RCC 7860 (cell line): ENCODE measurements at regions not wholly inside any gene's neighbourhood (a gene's known extent, or its start where the extent isn't known, plus 50 kb on each side); places are given as distances from the start of the nearest gene placed in this dataset.
"Not testable (repeated sequence)": the region's sequence is repeated elsewhere in the genome, so short reads cannot be mapped to it uniquely, and the experiment has no call there.

Source experiments
- DNase-seq: peaks from one replicate; pipeline ENCODE4 v3.0.0-alpha.2; 2015; ENCODE audit warnings: low spot score
- FAIRE-seq: peaks from 2 replicates; lab custom pipeline; 2012; peaks lifted over from hg19 to GRCh38; lab: Jason Lieb, UNC

DNA sequence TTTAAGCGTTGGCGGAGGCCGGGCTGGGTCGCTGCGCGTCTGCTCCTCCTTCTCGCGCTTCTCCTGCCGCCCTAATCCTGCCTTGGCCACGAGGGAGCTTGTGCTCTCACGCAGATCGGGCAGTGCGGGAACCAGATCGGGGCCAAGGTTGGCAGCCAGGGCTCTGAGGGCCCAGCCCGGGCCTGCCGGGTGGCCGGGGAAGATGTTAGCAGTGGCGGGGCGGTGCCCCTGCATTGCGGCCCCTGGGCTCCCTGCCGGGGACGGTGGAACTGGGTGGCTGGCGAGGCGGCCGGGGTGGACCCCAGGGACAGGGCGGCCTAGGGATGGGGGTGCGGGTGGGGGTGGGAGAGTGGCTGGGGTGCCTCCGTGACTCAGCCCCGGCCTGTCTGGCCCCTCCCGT is 297.4 kb downstream of the CACNA1B start:
- not testable (repeated sequence) for DNase-seq, FAIRE-seq

DNA sequence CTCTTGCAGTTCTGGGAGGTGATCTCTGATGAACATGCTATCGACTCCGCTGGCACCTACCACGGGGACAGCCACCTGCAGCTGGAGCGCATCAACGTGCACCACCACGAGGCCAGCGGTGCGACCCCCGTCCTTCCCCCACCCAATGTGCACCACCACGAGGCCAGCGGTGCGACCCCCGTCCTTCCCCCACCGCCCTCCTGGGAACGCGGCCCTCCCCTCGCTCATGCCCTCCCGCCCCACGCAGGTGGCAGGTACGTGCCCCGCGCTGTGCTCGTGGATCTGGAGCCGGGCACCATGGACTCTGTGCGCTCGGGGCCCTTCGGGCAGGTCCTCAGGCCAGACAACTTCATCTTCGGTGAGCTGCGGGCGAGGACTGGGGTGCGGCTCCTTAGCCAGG is 297.8 kb downstream of the CACNA1B start:
- not testable (repeated sequence) for DNase-seq, FAIRE-seq

DNA sequence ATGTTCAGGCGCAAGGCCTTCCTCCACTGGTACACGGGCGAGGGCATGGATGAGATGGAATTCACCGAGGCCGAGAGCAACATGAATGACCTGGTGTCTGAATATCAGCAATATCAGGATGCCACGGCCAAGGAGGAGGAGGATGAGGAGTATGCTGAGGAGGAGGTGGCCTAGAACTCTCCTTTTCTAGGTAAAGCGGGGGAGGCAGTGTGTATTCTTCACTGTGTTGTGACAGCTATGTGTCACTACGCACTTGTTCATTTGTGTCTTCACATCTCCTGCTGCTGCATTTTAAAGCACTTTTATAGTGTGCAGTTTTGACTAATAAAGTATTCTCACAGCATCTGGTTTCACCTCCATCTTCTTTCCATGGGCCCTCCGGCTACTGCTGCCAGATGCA is 299.5 kb downstream of the CACNA1B start:
- FAIRE-seq, DNase-seq: not testable (repeated sequence)

DNA sequence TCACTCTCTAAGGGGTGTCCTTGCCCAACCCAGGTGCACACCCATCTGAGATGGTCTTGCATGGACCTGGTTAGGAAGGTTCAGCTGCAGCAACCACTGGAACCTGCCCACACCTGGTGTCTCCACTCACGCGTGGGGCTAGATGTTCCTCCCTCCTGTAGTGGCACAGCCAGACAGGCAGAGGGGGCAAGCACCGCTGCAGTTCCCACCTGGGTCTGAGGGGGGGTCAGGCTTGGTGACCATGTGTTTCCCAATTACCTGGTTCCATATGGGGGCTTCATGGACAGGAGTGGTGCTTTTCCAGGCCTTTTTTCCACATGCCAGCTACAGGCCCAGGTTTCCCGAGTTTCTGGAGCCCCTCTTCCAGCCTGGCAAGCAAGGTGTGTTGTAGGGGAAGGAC is 301.4 kb downstream of the CACNA1B start:
- DNase-seq, FAIRE-seq: not testable (repeated sequence)

DNA sequence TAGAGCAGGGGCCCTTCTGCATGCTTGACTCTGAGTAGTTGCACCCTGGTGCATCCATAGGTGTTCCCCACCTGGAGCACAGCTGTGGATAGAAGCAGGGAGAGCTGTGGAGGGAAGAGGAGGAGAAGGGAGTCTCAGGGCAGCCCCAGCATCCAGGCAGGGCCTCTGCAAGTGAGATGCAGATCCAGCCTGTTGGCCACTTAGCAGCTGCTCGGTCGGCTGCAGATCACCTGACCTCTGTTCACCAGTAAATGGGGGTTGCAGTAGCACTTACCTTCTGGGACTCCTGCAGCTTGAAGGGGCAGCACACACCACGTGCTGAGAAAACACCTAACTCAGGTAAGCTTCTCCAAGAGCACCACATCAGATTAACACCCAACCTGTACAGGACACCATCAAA is 302.1 kb downstream of the CACNA1B start:
- not testable (repeated sequence) for FAIRE-seq, DNase-seq

DNA sequence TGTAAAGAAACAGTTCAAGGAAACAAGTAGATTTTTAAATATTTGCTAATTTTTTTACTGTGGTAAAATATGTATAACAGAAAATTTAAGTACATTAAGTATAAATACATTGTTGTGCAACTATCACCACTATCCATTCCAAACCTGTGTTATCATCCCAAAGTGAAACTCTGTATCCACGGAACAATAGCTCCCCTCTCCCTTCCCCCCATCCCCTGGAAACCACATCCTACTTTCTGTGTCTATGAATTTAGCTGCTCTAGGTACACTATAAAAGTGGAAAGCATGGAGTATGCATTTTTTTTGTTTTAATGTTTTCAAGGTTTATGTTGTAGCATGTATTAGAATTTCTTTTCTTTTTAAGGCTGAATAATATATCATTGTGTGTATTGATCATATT is 304.4 kb downstream of the CACNA1B start:
- DNase-seq = not testable (repeated sequence)

DNA sequence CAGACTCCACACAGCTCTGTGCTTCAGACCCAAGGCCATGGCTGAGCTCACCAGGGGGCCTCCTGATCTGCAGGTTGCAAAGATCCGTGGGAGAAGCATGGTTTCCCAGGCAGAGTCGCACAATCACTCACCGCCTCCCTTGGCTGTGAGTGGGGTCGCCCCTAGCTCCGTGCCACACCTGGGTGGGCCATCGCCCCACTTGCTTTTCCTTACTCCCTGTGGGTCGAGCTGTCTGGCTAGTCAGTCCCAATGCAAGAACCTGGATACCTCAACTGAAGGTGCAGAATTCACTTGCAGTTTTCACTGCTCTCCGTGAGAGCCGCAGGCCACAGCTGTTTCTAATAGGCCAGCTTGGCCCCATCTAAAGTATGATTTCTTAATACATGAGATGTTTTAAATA is 319.6 kb downstream of the CACNA1B start:
- DNase-seq, FAIRE-seq: not testable (repeated sequence)

More for the DNA sequence above, 304.4 kb downstream of the CACNA1B start:
- FAIRE-seq = not testable (repeated sequence)

DNA sequence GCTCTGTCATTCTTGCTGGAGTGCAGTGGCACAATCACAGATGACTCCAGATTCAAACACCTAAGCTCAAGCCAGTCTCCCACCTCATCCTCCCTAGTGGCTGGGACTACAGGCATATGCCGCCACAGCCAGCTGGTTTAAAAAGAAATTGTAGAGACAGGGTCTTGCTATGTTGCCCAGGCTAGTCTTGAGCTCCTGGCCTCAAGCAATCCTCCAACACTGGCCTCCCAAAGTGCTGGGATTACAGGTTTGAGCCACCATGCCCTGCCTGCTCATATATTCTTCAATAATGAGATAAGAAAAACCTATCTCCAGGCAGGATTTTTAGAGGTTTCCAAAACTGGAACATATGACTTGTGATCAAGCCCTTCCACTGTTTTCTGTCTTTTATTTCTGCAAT is 321.4 kb downstream of the CACNA1B start:
- FAIRE-seq = not testable (repeated sequence)

DNA sequence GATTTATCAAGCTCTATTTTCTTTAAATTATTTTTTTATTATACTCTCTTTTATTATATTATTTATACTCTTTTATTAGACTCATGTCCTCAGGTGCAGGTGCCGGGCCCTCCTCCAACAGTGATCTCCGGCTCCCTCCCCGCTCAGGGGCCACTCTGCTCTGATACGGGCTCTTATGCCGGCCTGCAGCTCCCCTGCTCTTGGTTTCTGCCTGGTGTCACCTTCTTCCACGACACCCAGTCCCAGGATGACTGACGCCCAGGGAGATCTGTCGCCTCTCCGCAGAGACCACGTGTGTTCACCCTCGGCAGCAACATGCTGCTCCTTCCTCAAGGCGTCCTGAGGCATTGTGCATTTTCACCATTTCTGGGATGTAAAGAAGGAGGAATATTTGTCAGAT is 322.3 kb downstream of the CACNA1B start:
- DNase-seq, FAIRE-seq: not testable (repeated sequence)

More for the DNA sequence above, 321.4 kb downstream of the CACNA1B start:
- DNase-seq = not testable (repeated sequence)

DNA sequence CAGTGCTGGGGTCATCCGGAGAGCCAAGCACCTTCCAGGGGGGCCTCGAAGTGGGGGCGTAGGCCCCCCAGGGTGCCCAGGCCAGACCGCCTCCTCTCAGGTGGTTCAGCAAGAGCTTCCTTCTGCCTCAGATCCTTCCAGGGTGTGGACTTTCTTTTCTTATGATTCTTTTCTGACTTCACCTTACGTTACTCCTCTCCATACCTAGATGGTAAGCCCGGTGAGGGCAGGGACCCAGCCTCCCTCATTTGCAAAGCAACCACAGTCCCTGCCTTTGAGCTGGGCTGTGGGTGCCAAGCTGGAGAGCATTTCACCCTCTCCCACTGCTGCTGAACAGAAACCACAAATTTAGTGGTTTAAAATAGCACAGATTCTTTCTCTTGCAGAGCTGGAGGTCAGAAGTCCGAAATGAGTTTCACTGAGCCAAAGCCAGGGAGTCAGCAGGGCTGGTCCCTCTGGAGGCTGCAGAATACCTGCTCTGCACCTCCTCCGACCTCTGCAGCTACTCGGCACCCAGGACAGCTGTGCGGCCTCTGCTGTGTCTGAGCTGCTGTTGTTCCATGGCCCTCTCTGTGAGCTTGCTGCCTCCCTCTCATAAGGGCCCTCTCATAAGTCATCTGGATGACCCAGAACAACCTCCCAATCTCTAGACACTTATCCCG is 323.0 kb downstream of the CACNA1B start:
- FAIRE-seq, DNase-seq: not testable (repeated sequence)

DNA sequence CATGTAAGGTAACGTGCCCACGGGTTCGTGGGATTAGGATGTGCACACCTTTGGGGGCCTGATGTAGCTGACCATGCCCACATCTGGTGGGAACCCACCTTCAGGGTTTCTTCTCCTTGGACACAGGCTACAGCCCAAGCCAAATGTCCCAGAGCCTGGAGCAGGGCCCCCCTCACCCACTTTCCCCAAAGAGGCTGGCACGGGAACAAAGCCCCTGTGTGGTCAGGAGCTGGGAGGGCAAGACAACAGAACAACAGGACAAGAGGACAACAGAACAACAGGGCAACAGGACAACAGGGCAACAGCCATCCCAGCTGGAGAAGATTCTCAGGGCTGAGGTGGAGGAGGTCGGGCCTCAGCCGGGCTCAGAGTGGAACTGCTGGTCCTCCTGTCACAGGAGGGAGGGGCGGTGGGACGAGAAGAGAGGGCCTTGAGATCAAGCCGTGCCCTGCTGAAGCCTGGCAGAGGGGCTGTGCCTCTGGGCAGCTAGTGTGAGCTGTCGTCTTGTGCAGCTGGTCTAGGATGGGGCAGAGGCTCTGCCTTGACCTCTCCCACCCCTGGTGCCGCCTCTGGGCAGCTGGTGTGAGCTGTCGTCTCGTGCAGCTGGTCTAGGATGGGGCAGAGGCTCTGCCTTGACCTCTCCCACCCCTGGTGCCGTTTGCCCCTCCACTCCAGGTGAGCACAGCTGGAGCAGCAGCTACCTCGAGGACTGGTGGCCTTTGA is 323.7 kb downstream of the CACNA1B start:
- not testable (repeated sequence) for FAIRE-seq, DNase-seq

DNA sequence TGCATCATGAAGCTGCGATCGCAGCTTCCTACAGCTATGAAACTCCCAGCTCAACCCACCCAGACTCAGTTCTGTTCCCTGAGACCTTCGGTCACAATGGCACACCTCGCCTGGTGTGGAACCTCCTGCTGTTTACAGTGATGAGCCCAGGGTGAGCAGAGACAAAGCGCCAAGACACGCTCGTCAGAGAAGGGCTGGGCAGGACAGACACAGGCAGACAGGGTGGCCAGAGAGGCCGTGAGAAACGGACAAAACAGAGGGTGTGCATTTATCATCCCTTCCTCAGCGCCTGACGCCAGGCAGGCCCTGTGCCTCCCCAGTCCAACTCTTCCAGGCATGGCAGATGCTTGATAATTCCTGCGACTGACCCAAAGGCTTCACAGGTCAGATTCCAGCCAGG is 324.5 kb downstream of the CACNA1B start:
- DNase-seq, FAIRE-seq: not testable (repeated sequence)

DNA sequence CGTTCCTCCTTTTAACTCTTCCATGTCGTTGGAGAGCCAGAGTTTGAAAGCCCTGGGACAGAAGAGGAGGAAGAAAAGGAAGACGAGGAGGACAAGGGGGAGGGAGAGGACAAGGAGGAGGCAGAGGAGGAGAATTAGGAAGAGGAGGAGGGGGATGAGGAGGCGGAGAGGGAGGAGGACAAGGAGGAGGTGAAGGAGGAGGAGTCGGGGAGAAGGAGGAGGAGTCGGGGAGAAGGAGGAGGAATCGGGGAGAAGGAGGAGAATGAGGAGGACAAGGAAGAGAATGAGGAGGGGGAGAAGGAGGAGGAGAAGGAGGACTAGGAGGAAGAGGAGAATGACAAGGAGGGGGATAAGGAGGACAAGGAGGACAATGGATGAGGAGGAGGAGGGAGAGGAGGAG is 325.7 kb downstream of the CACNA1B start:
- not testable (repeated sequence) for DNase-seq, FAIRE-seq

DNA sequence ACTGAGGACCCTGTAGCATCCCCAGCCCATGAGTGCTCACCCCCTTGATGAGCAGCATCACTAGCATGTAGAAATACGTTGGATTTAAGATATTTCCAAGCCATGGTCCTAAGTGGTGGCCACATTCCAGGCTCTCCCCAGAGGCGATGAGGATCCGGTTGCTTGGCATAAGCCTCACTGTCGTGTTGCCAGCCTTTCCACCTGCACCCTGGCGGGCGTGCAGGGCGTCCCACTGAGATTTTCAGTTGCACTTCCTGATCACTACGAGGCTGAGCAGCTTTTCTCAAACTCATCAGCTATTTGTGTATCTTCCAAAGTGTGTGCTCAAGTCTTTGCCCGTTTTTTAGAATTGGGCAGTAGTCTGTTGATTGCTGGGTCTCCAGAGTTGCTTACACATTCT is 326.3 kb downstream of the CACNA1B start:
- not testable (repeated sequence) for FAIRE-seq, DNase-seq

DNA sequence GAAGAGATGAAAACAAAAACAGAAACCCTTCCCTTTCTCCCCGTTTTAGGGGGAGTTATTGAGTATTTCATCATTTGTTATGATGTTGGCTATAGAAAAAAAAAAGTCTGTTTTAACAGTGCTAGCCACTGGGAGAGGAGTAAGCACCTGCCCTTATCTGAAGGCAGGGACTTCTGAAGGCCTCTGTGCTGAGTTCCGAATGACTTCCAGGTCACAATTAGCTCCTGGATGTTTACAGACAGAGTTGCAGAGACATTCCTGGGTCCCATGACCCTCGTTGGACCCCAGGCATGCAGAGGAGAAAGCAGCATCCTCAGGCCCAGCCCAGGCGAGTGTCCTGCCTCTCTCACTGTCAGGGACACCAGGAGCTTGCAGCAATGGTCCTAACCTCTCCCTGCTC is 328.5 kb downstream of the CACNA1B start:
- DNase-seq, FAIRE-seq: not testable (repeated sequence)

DNA sequence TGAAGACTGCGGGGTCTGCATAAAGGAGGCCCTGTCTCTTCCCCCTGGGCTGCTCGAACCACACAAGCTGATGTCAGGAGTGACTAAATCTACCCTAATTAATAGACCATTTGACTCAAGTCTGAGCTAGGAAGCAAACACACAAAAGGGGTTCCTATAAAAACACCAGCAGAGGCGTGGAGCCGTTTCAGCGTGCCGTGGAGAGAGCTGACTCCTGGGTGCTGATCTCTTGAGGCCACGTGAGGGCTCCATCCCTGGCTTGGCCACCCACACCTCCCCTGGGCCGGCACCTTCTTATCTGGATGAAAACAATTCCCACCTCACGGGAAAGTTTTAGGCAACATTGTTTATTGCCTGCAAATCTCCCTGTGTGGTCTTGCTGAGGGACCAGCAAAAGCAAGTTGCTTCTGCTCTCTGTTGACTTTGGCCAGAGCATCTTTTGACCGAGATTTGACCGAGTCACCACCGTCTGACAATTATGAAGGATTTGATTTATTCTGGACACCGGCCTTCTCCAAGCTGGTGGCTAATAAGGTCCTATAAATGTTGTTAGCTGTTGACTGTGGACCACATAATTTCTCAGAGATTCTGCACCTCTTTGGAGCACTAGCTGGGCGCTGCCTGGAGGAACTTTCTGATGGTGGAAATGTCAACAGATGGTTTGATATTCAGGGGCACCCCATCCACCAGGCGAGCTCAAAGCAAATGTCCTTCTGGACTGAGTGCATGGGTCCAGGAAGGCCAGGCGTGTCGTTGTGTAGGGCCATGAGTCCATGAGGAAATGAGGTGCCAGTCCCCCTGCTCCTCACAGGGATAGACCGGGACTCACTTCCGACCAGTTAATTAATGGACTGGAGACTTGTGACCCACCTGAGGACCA is 330.0 kb downstream of the CACNA1B start:
- not testable (repeated sequence) for FAIRE-seq, DNase-seq

DNA sequence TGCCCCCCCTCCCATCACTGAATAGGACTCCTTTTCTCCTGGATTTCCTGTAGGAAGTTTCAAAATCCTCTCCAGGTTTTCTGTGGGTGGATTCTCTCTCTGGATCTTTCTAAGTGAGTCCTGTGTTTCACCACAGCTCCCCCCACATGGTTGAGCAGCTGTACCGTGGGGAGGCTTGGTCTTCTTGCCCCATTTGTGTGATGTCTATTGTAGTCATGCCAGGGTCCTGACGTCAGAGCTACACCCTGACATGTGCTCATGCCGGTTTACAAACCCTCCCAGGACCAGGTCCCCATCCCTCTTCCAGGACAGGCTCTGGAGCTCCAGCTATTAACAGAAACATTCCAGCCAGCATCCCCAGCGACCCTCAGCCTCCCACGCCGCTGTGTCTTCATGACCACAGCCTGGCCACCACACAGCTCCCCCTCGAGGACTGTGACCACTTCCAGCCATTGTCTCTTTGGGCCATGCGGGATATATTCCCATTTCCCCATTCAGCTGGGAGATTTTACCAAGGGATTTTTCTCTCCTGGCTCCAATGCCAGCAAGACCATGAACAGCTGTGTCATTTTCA is 331.6 kb downstream of the CACNA1B start:
- DNase-seq, FAIRE-seq: not testable (repeated sequence)

DNA sequence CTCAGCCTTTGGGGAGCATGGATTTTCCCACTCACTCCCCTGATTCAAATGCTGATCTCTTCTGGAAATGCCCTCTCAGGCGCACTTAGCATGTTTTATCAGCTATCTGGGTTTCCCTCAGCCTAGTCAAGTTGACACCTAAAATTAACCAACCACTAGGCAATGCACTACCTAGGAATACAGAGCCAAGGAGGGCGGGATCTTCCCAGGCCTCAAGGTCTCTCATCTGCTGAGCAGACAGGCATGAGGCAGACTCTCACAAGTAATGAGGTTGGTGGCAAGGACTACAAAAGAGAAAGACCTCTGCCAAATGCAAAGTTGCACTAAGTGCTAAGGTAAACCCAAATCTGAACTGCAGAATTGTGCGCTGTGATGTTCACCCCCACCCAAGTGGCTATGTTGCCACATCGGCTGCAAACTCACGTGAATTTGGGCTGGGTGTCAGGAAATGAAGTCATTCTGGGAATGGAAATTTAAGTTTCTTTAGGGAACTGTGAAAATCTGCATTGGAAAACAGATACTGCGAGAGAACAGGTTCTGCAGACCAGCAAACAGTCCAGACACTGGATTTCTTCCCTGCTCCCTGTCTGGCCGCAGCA is 332.9 kb downstream of the CACNA1B start:
- DNase-seq, FAIRE-seq: not testable (repeated sequence)

DNA sequence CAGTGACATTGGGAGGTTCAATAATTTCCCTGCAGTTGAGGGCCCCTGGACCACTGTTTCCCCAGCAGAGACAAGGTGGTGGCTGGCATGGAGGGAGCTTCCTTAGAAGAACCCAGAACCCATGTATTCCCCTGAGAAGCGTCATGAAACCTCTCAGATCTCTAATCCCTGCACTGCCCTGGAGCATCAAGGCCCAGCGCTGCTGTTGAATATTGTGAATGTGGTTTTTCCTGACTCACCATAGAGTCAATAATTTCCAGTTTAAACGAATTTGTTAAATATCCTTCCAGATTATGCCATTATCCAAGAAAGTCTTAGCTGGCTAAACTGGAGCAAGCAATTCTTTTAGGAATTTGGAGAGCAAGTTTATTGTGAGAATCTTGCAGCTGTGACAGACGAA is 333.5 kb downstream of the CACNA1B start:
- FAIRE-seq = peak; percentile 38
- not testable (repeated sequence) for DNase-seq
